GM12892 (cell line): ENCODE measurements at regions not wholly inside any gene's neighbourhood (a gene's known extent, or its start where the extent isn't known, plus 50 kb on each side); places are given as distances from the start of the nearest gene placed in this dataset.

Experiments used
- POLR2A ChIP-seq: IDR thresholded peaks from 2 replicates; pipeline ENCODE4 v1.6.1; 2011; ENCODE audit warnings: low read depth, low read length, control low read depth
- POLR2AphosphoS5 ChIP-seq: IDR thresholded peaks from 2 replicates; pipeline ENCODE4 v1.6.1; 2011; ENCODE audit warnings: low read depth, low read length, control low read depth
- TAF1 ChIP-seq: IDR thresholded peaks from 2 replicates; pipeline ENCODE4 v1.6.1; 2011; ENCODE audit warnings: low read depth, mild to moderate bottlenecking, control low read depth, low read length, borderline replicate concordance

DNA sequence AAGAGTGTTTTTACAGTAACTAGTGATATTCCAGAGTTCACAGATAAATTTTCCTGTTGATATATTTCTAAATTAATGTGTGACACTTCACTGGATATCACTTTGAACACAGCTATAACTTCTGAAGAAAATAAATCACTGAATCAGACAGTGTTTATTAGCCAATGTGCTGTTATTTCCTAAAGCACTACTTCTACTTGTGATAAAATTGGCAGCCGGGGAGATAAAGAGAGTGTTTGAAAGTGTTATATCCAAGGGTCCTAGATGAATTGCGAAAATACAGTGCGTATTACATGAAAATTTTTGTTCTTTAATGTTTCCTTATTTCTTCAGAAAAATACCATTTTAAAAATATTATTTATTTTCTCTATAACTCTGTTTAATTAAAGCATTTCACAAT lies 417.5 kb upstream of the ARGLU1 start:
- TF ChIP-seq POLR2A (no peak), TAF1 (no peak), POLR2AphosphoS5 (no peak)
